ENCODE measurements at regions not wholly inside any gene's neighbourhood (a gene's known extent, or its start where the extent isn't known, plus 50 kb on each side); places are given as distances from the start of the nearest gene placed in this dataset.
"Not testable (repeated sequence)": the region's sequence is repeated elsewhere in the genome, so short reads cannot be mapped to it uniquely, and the experiment has no call there.

DNA sequence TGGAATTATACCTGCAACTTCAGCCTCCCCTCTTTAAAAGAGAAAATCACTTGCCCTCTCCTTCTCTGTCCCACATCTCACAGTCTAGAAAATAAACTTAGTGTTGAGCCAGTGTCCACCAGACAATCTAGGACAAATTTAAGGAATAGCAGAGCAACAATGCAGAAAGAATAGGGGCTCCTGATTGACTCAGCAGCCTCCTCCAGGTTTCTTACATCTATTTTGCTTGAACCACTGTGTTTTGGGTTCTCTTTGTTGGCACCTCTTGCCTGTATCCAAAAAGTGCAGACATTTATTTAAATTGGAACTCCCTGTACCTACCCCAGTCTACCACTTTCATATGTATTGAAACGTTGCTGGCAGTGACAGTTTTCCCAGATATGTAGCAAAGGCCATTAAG is 133.7 kb upstream of the HSF2 start:
- 46 to 60% (median 55%) methylated on average over 1 of the region's 1 CpG for WGBS, 5 donors
- Histone ChIP-seq H3K27ac (no peak overlapping the region), H3K4me1 (no peaks in the 10 kb centered on the region), H3K36me3 (no peaks in the 10 kb centered on the region), H3K4me3 (no peak overlapping the region), H3K27me3 (no peaks in the 10 kb centered on the region), H3K9me3 (peaks cover 0 to 9% (median 9%) of the 10 kb centered on the region in 4 donors)
- no peak for DNase-seq
- intact Hi-C loops (cut with DNase I; ENCODE audit: low total_unique reads): no loop called here
- TF ChIP-seq, protein P1, sequence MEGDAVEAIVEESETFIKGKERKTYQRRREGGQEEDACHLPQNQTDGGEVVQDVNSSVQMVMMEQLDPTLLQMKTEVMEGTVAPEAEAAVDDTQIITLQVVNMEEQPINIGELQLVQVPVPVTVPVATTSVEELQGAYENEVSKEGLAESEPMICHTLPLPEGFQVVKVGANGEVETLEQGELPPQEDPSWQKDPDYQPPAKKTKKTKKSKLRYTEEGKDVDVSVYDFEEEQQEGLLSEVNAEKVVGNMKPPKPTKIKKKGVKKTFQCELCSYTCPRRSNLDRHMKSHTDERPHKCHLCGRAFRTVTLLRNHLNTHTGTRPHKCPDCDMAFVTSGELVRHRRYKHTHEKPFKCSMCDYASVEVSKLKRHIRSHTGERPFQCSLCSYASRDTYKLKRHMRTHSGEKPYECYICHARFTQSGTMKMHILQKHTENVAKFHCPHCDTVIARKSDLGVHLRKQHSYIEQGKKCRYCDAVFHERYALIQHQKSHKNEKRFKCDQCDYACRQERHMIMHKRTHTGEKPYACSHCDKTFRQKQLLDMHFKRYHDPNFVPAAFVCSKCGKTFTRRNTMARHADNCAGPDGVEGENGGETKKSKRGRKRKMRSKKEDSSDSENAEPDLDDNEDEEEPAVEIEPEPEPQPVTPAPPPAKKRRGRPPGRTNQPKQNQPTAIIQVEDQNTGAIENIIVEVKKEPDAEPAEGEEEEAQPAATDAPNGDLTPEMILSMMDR (IDR thresholded peaks at IDR 0.05): no peak
- TF ChIP-seq POLR2A (IDR thresholded peaks at IDR 0.05) (no peak), POLR2AphosphoS5 (IDR thresholded peaks at IDR 0.05) (no peak), EP300 (IDR thresholded peaks at IDR 0.05) (no peak)

DNA sequence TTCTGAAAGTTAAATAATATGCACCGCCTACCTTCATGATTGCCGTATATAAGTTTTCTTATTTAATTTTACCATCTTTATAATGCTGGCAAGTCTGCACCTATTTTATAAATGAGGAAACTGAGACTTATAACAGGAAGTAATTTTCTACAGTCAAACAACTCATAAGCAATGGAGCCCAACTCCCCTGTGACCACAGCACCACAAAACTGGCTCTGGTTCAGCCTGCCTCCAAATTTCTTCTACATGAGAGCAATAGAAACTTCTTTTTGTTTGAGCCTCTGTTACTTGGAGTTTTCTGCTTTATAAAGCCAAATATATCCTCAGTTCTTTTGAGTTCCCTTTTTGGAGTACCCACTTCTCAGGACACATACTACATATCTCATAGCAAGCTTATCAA is 131.1 kb upstream of the HSF2 start:
- intact Hi-C loops (cut with DNase I; ENCODE audit: low total_unique reads): no loop called here
- peaks cover 0 to 9% (median 9%) of the 10 kb centered on the region in 4 donors for H3K9me3 ChIP-seq

DNA sequence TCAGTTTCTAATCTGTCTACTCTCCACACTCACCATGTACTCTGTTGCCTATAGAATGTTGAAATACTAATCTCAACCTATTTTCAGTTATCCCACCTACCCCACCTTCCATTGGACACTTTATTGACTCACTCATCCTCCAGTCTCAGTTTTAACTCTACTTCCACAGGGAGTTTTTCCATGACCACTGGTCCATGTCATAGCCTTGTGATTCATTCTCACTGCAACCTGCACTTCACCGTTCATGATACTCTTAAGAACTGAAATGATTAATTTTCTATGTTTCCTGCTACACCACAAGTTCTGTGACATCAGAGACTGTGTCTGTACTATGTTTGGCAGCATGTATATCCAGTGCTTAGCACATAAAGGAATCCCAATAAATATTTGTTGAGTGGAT is 122.8 kb upstream of the HSF2 start:
- no peak for DNase-seq
- no peaks in the 10 kb centered on the region for H3K36me3 ChIP-seq
- intact Hi-C loops (cut with DNase I; ENCODE audit: low total_unique reads): no loop called here
- WGBS, 5 donors: 33 to 63% (median 59%) methylated on average over 1 of the region's 1 CpG
- no peak overlapping the region for H3K4me3 ChIP-seq
- H3K27ac ChIP-seq: no peak overlapping the region
- H3K27me3 ChIP-seq: no peaks in the 10 kb centered on the region
- no peak for TF ChIP-seq EP300 (IDR thresholded peaks at IDR 0.05)
- TF ChIP-seq POLR2A (IDR thresholded peaks at IDR 0.05): no peak
- TF ChIP-seq POLR2AphosphoS5 (IDR thresholded peaks at IDR 0.05): no peak
- TF ChIP-seq, protein P1 (IDR thresholded peaks at IDR 0.05): no peak
- no peaks in the 10 kb centered on the region for H3K4me1 ChIP-seq
- peaks cover 0 to 5% (median 0%) of the 10 kb centered on the region in 4 donors for H3K9me3 ChIP-seq

More for the DNA sequence above, 131.1 kb upstream of the HSF2 start:
- DNase-seq: no peak
- 90 to 97% (median 93%) methylated on average over 2 of the region's 2 CpGs for WGBS, 5 donors
- Histone ChIP-seq H3K27me3 (no peaks in the 10 kb centered on the region), H3K4me1 (no peaks in the 10 kb centered on the region), H3K4me3 (no peak overlapping the region), H3K36me3 (no peaks in the 10 kb centered on the region), H3K27ac (no peak overlapping the region)
- TF ChIP-seq, protein P1 (IDR thresholded peaks at IDR 0.05): no peak
- TF ChIP-seq POLR2AphosphoS5 (IDR thresholded peaks at IDR 0.05) (no peak), EP300 (IDR thresholded peaks at IDR 0.05) (no peak), POLR2A (IDR thresholded peaks at IDR 0.05) (no peak)

DNA sequence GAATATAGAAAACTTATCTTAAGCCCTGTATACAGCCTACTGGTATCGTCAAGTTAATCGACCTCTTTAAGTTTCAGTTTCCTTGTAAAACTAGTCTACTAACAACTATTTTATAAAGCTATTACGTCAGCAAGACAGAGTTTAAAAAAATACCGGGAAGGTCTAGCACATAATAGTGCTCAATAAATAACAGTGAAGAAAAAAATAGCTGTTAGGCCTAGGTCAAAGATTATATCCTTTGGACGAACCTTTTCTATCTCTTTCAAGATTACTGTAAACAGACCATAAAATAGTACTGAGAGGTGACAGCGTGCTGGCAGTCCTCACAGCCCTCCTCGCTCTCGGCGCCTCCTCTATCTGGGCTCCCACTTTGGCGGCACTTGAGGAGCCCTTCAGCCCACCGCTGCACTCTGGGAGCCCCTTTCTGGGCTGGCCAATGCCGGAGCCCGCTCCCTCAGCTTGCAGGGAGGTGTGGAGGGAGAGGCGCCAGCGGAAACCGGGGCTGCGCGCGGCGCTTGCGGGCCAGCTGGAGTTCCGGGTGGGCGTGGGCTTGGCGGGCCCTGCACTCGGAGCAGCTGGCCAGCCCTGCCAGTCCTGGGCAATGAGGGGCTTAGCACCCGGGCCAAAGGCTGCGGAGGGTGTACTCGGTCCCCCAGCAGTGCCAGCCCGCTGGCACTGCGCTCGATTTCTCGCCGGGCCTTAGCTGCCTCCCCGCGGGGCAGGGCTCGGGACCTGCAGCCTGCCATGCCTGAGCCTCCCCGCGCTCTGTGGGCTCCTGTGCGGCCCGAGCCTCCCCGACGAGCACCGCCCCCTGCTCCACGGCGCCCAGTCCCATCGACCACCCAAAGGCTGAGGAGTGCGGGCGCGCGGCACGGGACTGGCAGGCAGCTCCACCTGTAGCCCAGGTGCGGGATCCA is 119.1 kb upstream of the HSF2 start:
- 91 to 97% (median 94%) methylated on average over 23 to 52 of the region's 52 CpGs for WGBS, 5 donors
- intact Hi-C loops (cut with DNase I; ENCODE audit: low total_unique reads); H3K27me3 ChIP-seq; H3K36me3 ChIP-seq; H3K4me3 ChIP-seq; H3K9me3 ChIP-seq; H3K4me1 ChIP-seq; DNase-seq; H3K27ac ChIP-seq: not testable (repeated sequence)

DNA sequence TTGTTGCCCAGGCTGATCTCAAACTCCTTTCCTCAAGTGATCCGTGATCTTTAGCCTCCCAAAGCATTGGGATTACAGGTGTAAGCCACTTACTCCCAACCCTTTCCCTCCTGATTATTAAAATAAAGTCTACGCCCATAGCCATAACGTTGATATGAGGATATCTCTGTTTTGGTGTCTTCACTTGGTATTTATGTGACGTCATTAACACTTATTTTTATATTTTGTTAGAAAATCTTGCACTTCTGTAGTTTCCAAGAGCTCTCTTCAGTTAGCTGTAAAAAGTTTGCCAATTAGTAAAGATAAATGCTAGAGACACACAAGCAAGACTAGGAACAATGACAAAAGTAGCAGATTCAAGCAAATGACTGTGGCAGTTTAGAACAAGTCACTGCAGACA is 115.6 kb upstream of the HSF2 start:
- intact Hi-C loops (cut with DNase I; ENCODE audit: low total_unique reads): no loop called here
- no peaks in the 10 kb centered on the region for H3K36me3 ChIP-seq
- 83 to 88% (median 88%) methylated on average over 4 of the region's 4 CpGs for WGBS, 5 donors

More for the DNA sequence above, 115.6 kb upstream of the HSF2 start:
- H3K9me3 ChIP-seq: peaks cover 0 to 5% (median 0%) of the 10 kb centered on the region in 4 donors
- TF ChIP-seq POLR2AphosphoS5 (IDR thresholded peaks at IDR 0.05): no peak
- no peak for TF ChIP-seq EP300 (IDR thresholded peaks at IDR 0.05)
- TF ChIP-seq, protein P1 (IDR thresholded peaks at IDR 0.05): no peak
- no peak for TF ChIP-seq POLR2A (IDR thresholded peaks at IDR 0.05)
- H3K4me3 ChIP-seq: no peak overlapping the region
- H3K4me1 ChIP-seq: no peaks in the 10 kb centered on the region
- no peak overlapping the region for H3K27ac ChIP-seq
- DNase-seq: no peak
- no peaks in the 10 kb centered on the region for H3K27me3 ChIP-seq

Measured in stomach (tissue), 8 donors.